Smooth muscle cell (in vitro differentiated cells): ENCODE measurements at regions not wholly inside any gene's neighbourhood (a gene's known extent, or its start where the extent isn't known, plus 50 kb on each side); places are given as distances from the start of the nearest gene placed in this dataset.

Source experiments
- DNase-seq: peaks from one replicate; lab custom pipeline; 2025; ENCODE audit not compliant: unreplicated experiment; lab: John Stamatoyannopoulos, UW
- H2AFZ ChIP-seq: fragments of 200-600 bp; sonication (generic); 2 replicates; pipeline ENCODE4 v1.6.0; 2016; ENCODE audit warnings: antibody characterized with exemption, low read depth, mild to moderate bottlenecking
- H3F3A ChIP-seq: fragments of 200-600 bp; sonication (generic); 2 replicates; pipeline ENCODE4 v1.6.0; 2017; ENCODE audit warnings: antibody characterized with exemption, low read depth
- H3K27ac ChIP-seq: fragments of 200-600 bp; sonication (generic); 2 replicates; pipeline ENCODE4 v1.5.1; 2016; ENCODE audit warnings: low read depth, mild to moderate bottlenecking
- H3K27me3 ChIP-seq: fragments of 200-600 bp; sonication (generic); 2 replicates; pipeline ENCODE4 v1.6.1; 2016; ENCODE audit warnings: low read depth, mild to moderate bottlenecking
- H3K36me3 ChIP-seq: fragments of 200-600 bp; sonication (generic); 2 replicates; pipeline ENCODE4 v1.5.1; 2016; ENCODE audit warnings: low read depth
- H3K4me1 ChIP-seq: fragments of 200-600 bp; sonication (generic); 2 replicates; pipeline ENCODE4 v1.5.1; 2016; ENCODE audit warnings: low read depth
- H3K4me2 ChIP-seq: fragments of 200-600 bp; sonication (generic); 2 replicates; pipeline ENCODE4 v1.6.0; 2016; ENCODE audit warnings: mild to moderate bottlenecking
- H3K4me3 ChIP-seq: fragments of 200-600 bp; sonication (generic); 2 replicates; pipeline ENCODE4 v1.5.1; 2016; ENCODE audit warnings: mild to moderate bottlenecking
- H3K79me2 ChIP-seq: fragments of 200-600 bp; sonication (generic); 2 replicates; pipeline ENCODE4 v1.6.0; 2016; ENCODE audit warnings: low read depth, mild to moderate bottlenecking
- H3K9ac ChIP-seq: fragments of 200-600 bp; sonication (generic); 2 replicates; pipeline ENCODE4 v1.6.0; 2016; ENCODE audit warnings: low read depth
- H3K9me3 ChIP-seq: fragments of 200-600 bp; sonication (generic); replicated peaks from 2 replicates; pipeline ENCODE4 v1.5.1; 2016; ENCODE audit warnings: low read depth
- H4K20me1 ChIP-seq: fragments of 200-600 bp; sonication (generic); 2 replicates; pipeline ENCODE4 v1.6.0; 2016; ENCODE audit warnings: low read depth
- CTCF ChIP-seq: fragments of 200-600 bp; sonication (generic); IDR thresholded peaks from 2 replicates; pipeline ENCODE4 v1.5.1; 2017; ENCODE audit warnings: borderline replicate concordance, mild to moderate bottlenecking, antibody characterized with exemption; ENCODE audit not compliant: insufficient read depth, poor library complexity, severe bottlenecking
- WGBS: methylation state at CpG from one replicate; pipeline ENCODE4 v1.1.7; 2016; ENCODE audit warnings: low lambda C conversion rate; 5-methylcytosine and 5-hydroxymethylcytosine counted together

- Histone ChIP-seq H3K79me2 (no peaks in the 10 kb centered on the region), H3K27ac (no peak overlapping the region), H3K9ac (no peak overlapping the region), H3K9me3 (no peaks in the 10 kb centered on the region), H3K4me2 (no peak overlapping the region), H3K36me3 (no peaks in the 10 kb centered on the region), H3K4me1 (no peaks in the 10 kb centered on the region), H3K4me3 (no peak overlapping the region), H2AFZ (peak overlapping the region; percentile 63), H4K20me1 (no peaks in the 10 kb centered on the region), H3F3A (no peaks in the 10 kb centered on the region), H3K27me3 (no peaks in the 10 kb centered on the region)
- TF ChIP-seq CTCF, result no peak
- no peak for DNase-seq
- 35% methylated on average over 1 of the region's 1 CpG for WGBS
Observed at GRCh38 chr3:76923485-76923884, 116.4 kb upstream of the ROBO2 start.

GRCh38 chr3:76930712-76931111 lies 109.2 kb upstream of the ROBO2 start:
- DNase-seq, result no peak
- 66% methylated on average over 2 of the region's 2 CpGs for WGBS
- no peak overlapping the region for H3K4me2 ChIP-seq

GRCh38 chr3:76933245-76933644 lies 106.7 kb upstream of the ROBO2 start:
- TF ChIP-seq CTCF, result no peak
- Histone ChIP-seq H3K4me3 (no peak overlapping the region), H3K27me3 (no peaks in the 10 kb centered on the region), H3K4me1 (no peaks in the 10 kb centered on the region), H3K79me2 (no peaks in the 10 kb centered on the region), H3K36me3 (no peaks in the 10 kb centered on the region), H2AFZ (no peak overlapping the region), H4K20me1 (no peaks in the 10 kb centered on the region), H3K27ac (no peak overlapping the region), H3K9me3 (no peaks in the 10 kb centered on the region), H3F3A (no peaks in the 10 kb centered on the region), H3K9ac (no peak overlapping the region), H3K4me2 (no peak overlapping the region)
- 44% methylated on average over 1 of the region's 1 CpG for WGBS
- no peak for DNase-seq

More at GRCh38 chr3:76930712-76931111, 109.2 kb upstream of the ROBO2 start:
- H3K4me3 ChIP-seq, result no peak overlapping the region
- no peaks in the 10 kb centered on the region for H3K79me2 ChIP-seq
- TF ChIP-seq CTCF, result no peak
- no peaks in the 10 kb centered on the region for H3F3A ChIP-seq
- no peaks in the 10 kb centered on the region for H3K36me3 ChIP-seq
- H3K27me3 ChIP-seq, result no peaks in the 10 kb centered on the region
- no peak overlapping the region for H3K9ac ChIP-seq
- H3K9me3 ChIP-seq, result no peaks in the 10 kb centered on the region
- H2AFZ ChIP-seq, result no peak overlapping the region
- no peaks in the 10 kb centered on the region for H4K20me1 ChIP-seq
- H3K4me1 ChIP-seq, result no peaks in the 10 kb centered on the region
- no peak overlapping the region for H3K27ac ChIP-seq

GRCh38 chr3:76938962-76939361 lies 100.9 kb upstream of the ROBO2 start:
- Histone ChIP-seq H3K4me2 (no peak overlapping the region), H3K4me3 (no peak overlapping the region), H3K9ac (no peak overlapping the region), H2AFZ (no peak overlapping the region), H3K27me3 (no peaks in the 10 kb centered on the region), H3K27ac (no peak overlapping the region), H3K9me3 (no peaks in the 10 kb centered on the region), H3K79me2 (no peaks in the 10 kb centered on the region), H3K4me1 (peaks cover 8% of the 10 kb centered on the region), H3K36me3 (no peaks in the 10 kb centered on the region), H4K20me1 (no peaks in the 10 kb centered on the region), H3F3A (no peaks in the 10 kb centered on the region)
- TF ChIP-seq CTCF, result no peak
- no peak for DNase-seq
